MM.1S (cell line): ENCODE measurements at regions not wholly inside any gene's neighbourhood (a gene's known extent, or its start where the extent isn't known, plus 50 kb on each side); places are given as distances from the start of the nearest gene placed in this dataset.

Experiments used
- DNase-seq: peaks from one replicate; pipeline ENCODE4 v3.0.0-alpha.2; 2015
- H2AFZ ChIP-seq: fragments of 300-600 bp; sonication (generic); 2 replicates; pipeline ENCODE4 v1.6.0; 2016; ENCODE audit warnings: antibody characterized with exemption, low read length
- H3F3A ChIP-seq: fragments of 300-600 bp; sonication (generic); 2 replicates; pipeline ENCODE4 v1.6.1; 2016; ENCODE audit warnings: mild to moderate bottlenecking, antibody characterized with exemption, low read length, moderate library complexity, mixed read lengths; ENCODE audit not compliant: insufficient read depth
- H3K27ac ChIP-seq: fragments of 300-600 bp; sonication (generic); 2 replicates; pipeline ENCODE4 v1.5.1; 2016; ENCODE audit warnings: mild to moderate bottlenecking, low read length
- H3K27me3 ChIP-seq: fragments of 300-600 bp; sonication (generic); replicated peaks from 2 replicates; pipeline ENCODE4 v1.6.0; 2016; ENCODE audit warnings: low read length; ENCODE audit not compliant: insufficient read depth
- H3K36me3 ChIP-seq: fragments of 300-600 bp; sonication (generic); replicated peaks from 2 replicates; pipeline ENCODE4 v1.6.1; 2016; ENCODE audit warnings: mild to moderate bottlenecking, low read length, mixed read lengths; ENCODE audit not compliant: insufficient read depth
- H3K4me1 ChIP-seq: fragments of 300-600 bp; sonication (generic); 2 replicates; pipeline ENCODE4 v1.6.1; 2016; ENCODE audit warnings: low read length, mixed read lengths
- H3K4me2 ChIP-seq: fragments of 300-600 bp; sonication (generic); 2 replicates; pipeline ENCODE4 v1.6.0; 2016; ENCODE audit warnings: low read depth, low read length
- H3K4me3 ChIP-seq: fragments of 300-600 bp; sonication (generic); 2 replicates; pipeline ENCODE4 v1.5.1; 2016; ENCODE audit warnings: low read length, mixed read lengths
- H3K79me2 ChIP-seq: fragments of 300-600 bp; sonication (generic); 2 replicates; pipeline ENCODE4 v1.6.1; 2016; ENCODE audit warnings: mixed run types, low read length, mixed read lengths
- H3K9ac ChIP-seq: fragments of 300-600 bp; sonication (generic); 2 replicates; pipeline ENCODE4 v1.6.1; 2016; ENCODE audit warnings: low read length, mixed read lengths
- H3K9me2 ChIP-seq: fragments of 300-600 bp; sonication (generic); replicated peaks from 2 replicates; pipeline ENCODE4 v1.6.1; 2016; ENCODE audit warnings: mild to moderate bottlenecking, low read length, mixed read lengths; ENCODE audit not compliant: insufficient read depth
- H3K9me3 ChIP-seq: fragments of 300-600 bp; sonication (generic); replicated peaks from 2 replicates; pipeline ENCODE4 v1.6.1; 2016; ENCODE audit warnings: mild to moderate bottlenecking, low read length, mixed read lengths; ENCODE audit not compliant: insufficient read depth
- H4K20me1 ChIP-seq: fragments of 300-600 bp; sonication (generic); 2 replicates; pipeline ENCODE4 v1.6.1; 2016; ENCODE audit warnings: mild to moderate bottlenecking, low read length, moderate library complexity, mixed read lengths; ENCODE audit not compliant: insufficient read depth
- CTCF ChIP-seq: fragments of 300-600 bp; sonication (generic); IDR thresholded peaks from 2 replicates; pipeline ENCODE4 v1.5.1; 2016; ENCODE audit warnings: antibody characterized with exemption, low read length, mixed read lengths
- EZH2 ChIP-seq: fragments of 300-600 bp; sonication (generic); optimal IDR thresholded peaks from 2 replicates; pipeline ENCODE3; 2017; ENCODE audit warnings: low read depth, mild to moderate bottlenecking, antibody characterized with exemption, low read length, mixed read lengths
- EZH2phosphoT487 ChIP-seq: fragments of 300-600 bp; sonication (generic); IDR thresholded peaks from 2 replicates; pipeline ENCODE4 v1.6.1; 2018; ENCODE audit warnings: antibody characterized with exemption, low read length

- no peak for TF ChIP-seq CTCF
- TF ChIP-seq EZH2 = no peak
- TF ChIP-seq EZH2phosphoT487 = no peak
- H3K27me3 ChIP-seq = no peaks in the 10 kb centered on the region
Measured at GRCh38 chr10:57142925-57143576, 782.0 kb upstream of the ZWINT start.

GRCh38 chr10:57141708-57142107, 780.6 kb upstream of the ZWINT start:
- Histone ChIP-seq H4K20me1 (no peaks in the 10 kb centered on the region), H3K36me3 (no peaks in the 10 kb centered on the region), H3K9me3 (no peaks in the 10 kb centered on the region), H3K4me2 (no peak overlapping the region), H2AFZ (no peak overlapping the region), H3K9ac (no peak overlapping the region), H3K4me3 (no peak overlapping the region), H3K9me2 (no peaks in the 10 kb centered on the region), H3K27ac (no peak overlapping the region), H3K27me3 (no peaks in the 10 kb centered on the region), H3K4me1 (no peaks in the 10 kb centered on the region), H3K79me2 (no peaks in the 10 kb centered on the region), H3F3A (no peaks in the 10 kb centered on the region)
- DNase-seq = no peak
- no peak for TF ChIP-seq CTCF
- no peak for TF ChIP-seq EZH2phosphoT487
- no peak for TF ChIP-seq EZH2

More at GRCh38 chr10:57142925-57143576, 782.0 kb upstream of the ZWINT start:
- Histone ChIP-seq H3K4me3 (no peak overlapping the region), H3K79me2 (no peaks in the 10 kb centered on the region), H3K4me2 (no peak overlapping the region), H3K9ac (no peak overlapping the region), H4K20me1 (no peaks in the 10 kb centered on the region), H3K4me1 (no peaks in the 10 kb centered on the region), H3F3A (no peaks in the 10 kb centered on the region), H3K27ac (no peak overlapping the region), H3K9me2 (no peaks in the 10 kb centered on the region), H3K36me3 (no peaks in the 10 kb centered on the region), H3K9me3 (no peaks in the 10 kb centered on the region), H2AFZ (no peak overlapping the region)
- DNase-seq = no peak

- DNase-seq = no peak
- H4K20me1 ChIP-seq = no peaks in the 10 kb centered on the region
- H3K36me3 ChIP-seq = no peaks in the 10 kb centered on the region
- H3K9ac ChIP-seq = no peak overlapping the region
- H3K4me3 ChIP-seq = no peak overlapping the region
- H3K79me2 ChIP-seq = no peaks in the 10 kb centered on the region
- H3K27me3 ChIP-seq = no peaks in the 10 kb centered on the region
- H3K9me3 ChIP-seq = no peaks in the 10 kb centered on the region
- no peak overlapping the region for H2AFZ ChIP-seq
- no peaks in the 10 kb centered on the region for H3K4me1 ChIP-seq
- H3K9me2 ChIP-seq = no peaks in the 10 kb centered on the region
- H3F3A ChIP-seq = no peaks in the 10 kb centered on the region
- no peak overlapping the region for H3K4me2 ChIP-seq
- H3K27ac ChIP-seq = no peak overlapping the region
- TF ChIP-seq CTCF (no peak), EZH2 (no peak), EZH2phosphoT487 (no peak)
Measured at GRCh38 chr10:57119684-57120083, 758.6 kb upstream of the ZWINT start.
